Liver (tissue), 8 donors: ENCODE measurements at regions not wholly inside any gene's neighbourhood (a gene's known extent, or its start where the extent isn't known, plus 50 kb on each side); places are given as distances from the start of the nearest gene placed in this dataset.

Experiments used
- DNase-seq: peaks from one replicate; pipeline ENCODE4 v3.0.0-alpha.2; 2017; ENCODE audit warnings: low spot score
- H3K27ac ChIP-seq, 2 donors: one replicate each; pipeline ENCODE4 v1.7.0; 2013; ENCODE audit warnings: inconsistent platforms in 2 of 2, low read length in 2 of 2, control low read depth in 1 of 2, low read depth in 1 of 2, mild to moderate bottlenecking in 1 of 2
- H3K27me3 ChIP-seq, 4 donors: one replicate each; pipeline versions ENCODE4 v1.6.1 to v1.7.0; 2013; ENCODE audit warnings: low read length in 3 of 4, inconsistent platforms in 1 of 4, mild to moderate bottlenecking in 1 of 4, moderate library complexity in 1 of 4; ENCODE audit not compliant: control insufficient read depth in 4 of 4, insufficient read depth in 4 of 4
- H3K36me3 ChIP-seq, 4 donors: one replicate each; pipeline versions ENCODE4 v1.6.1 to v1.7.0; 2013; ENCODE audit warnings: low read length in 3 of 4, mild to moderate bottlenecking in 3 of 4, low read depth in 1 of 4, moderate library complexity in 1 of 4; ENCODE audit not compliant: control insufficient read depth in 4 of 4, insufficient read depth in 3 of 4
- H3K4me1 ChIP-seq, 4 donors: one replicate each; pipeline versions ENCODE4 v1.6.1 to v1.7.0; 2013; ENCODE audit warnings: low read length in 3 of 4, mild to moderate bottlenecking in 3 of 4, moderate library complexity in 1 of 4; ENCODE audit not compliant: control insufficient read depth in 4 of 4, insufficient read depth in 4 of 4
- H3K4me3 ChIP-seq, 3 donors: one replicate each; pipeline versions ENCODE4 v1.6.1 to v1.7.0; 2013; ENCODE audit warnings: low read length in 3 of 3, control low read depth in 1 of 3, low read depth in 1 of 3, mild to moderate bottlenecking in 1 of 3
- H3K9ac ChIP-seq, 2 donors: one replicate each; pipeline ENCODE4 v1.7.0; 2013; ENCODE audit warnings: low read length in 2 of 2, mild to moderate bottlenecking in 2 of 2, moderate library complexity in 2 of 2, control low read depth in 1 of 2, low read depth in 1 of 2
- H3K9me3 ChIP-seq, 4 donors: one replicate each; pipeline versions ENCODE4 v1.6.1 to v1.7.0; 2013; ENCODE audit warnings: low read length in 3 of 4; ENCODE audit not compliant: control insufficient read depth in 4 of 4
- EGR1 ChIP-seq, 2 donors: IDR thresholded peaks; 2 replicates each; pipeline ENCODE4 v1.6.1; 2016 to 2018; ENCODE audit warnings: antibody characterized with exemption in 2 of 2, low read depth in 2 of 2
- FOXA1 ChIP-seq: IDR thresholded peaks from 2 replicates; pipeline ENCODE4 v1.6.1; 2016; ENCODE audit warnings: antibody characterized with exemption
- FOXA2 ChIP-seq: IDR thresholded peaks from 2 replicates; pipeline ENCODE4 v1.6.1; 2016; ENCODE audit warnings: antibody characterized with exemption
- GABPA ChIP-seq, 2 donors: IDR thresholded peaks in 1 of 2; conservative IDR thresholded peaks in 1 of 2; 2 replicates each; pipeline ENCODE4 v1.6.1; 2016; ENCODE audit warnings: antibody characterized with exemption in 2 of 2, mild to moderate bottlenecking in 1 of 2, moderate library complexity in 1 of 2
- HNF4A ChIP-seq, 2 donors: conservative IDR thresholded peaks; 2 replicates each; pipeline ENCODE4 v1.6.1; 2016; ENCODE audit warnings: antibody characterized with exemption in 2 of 2, mild to moderate bottlenecking in 2 of 2
- HNF4G ChIP-seq: IDR thresholded peaks from 2 replicates; pipeline ENCODE4 v1.6.1; 2016; ENCODE audit warnings: antibody characterized with exemption
- JUND ChIP-seq, 2 donors: IDR thresholded peaks; 2 replicates each; pipeline ENCODE4 v1.6.1; 2016; ENCODE audit warnings: antibody characterized with exemption in 2 of 2
- NR2F2 ChIP-seq: IDR thresholded peaks from 2 replicates; pipeline ENCODE4 v1.6.1; 2016; ENCODE audit warnings: antibody characterized with exemption
- RAD21 ChIP-seq, 2 donors: IDR thresholded peaks; 2 replicates each; pipeline ENCODE4 v1.6.1; 2016; ENCODE audit warnings: antibody characterized with exemption in 2 of 2, mild to moderate bottlenecking in 2 of 2
- RXRA ChIP-seq, 2 donors: IDR thresholded peaks; 2 replicates each; pipeline ENCODE4 v1.6.1; 2017 to 2018; ENCODE audit warnings: antibody characterized with exemption in 2 of 2, mild to moderate bottlenecking in 1 of 2
- SP1 ChIP-seq: IDR thresholded peaks from 2 replicates; pipeline ENCODE4 v1.6.1; 2018; ENCODE audit warnings: antibody characterized with exemption, mild to moderate bottlenecking
- TAF1 ChIP-seq: conservative IDR thresholded peaks from 2 replicates; pipeline ENCODE4 v1.6.1; 2016; ENCODE audit warnings: antibody characterized with exemption, mild to moderate bottlenecking
- YY1 ChIP-seq: IDR thresholded peaks from 2 replicates; pipeline ENCODE4 v1.6.1; 2016; ENCODE audit warnings: antibody characterized with exemption, mild to moderate bottlenecking
- WGBS: extraction: QIAGEN DNeasy Blood & Tissue Kit; methylation state at CpG from one replicate; pipeline ENCODE4 v1.1.7; 2013; 5-methylcytosine and 5-hydroxymethylcytosine counted together
- TF ChIP-seq, protein P1 (sequence below): IDR thresholded peaks from 2 replicates; pipeline ENCODE4 v1.6.1; 2016; ENCODE audit warnings: antibody characterized with exemption
- TF ChIP-seq, protein P2 (sequence below): IDR thresholded peaks from 2 replicates; pipeline ENCODE4 v1.6.1; 2016; ENCODE audit warnings: antibody characterized with exemption
- TF ChIP-seq, protein P3 (sequence below): IDR thresholded peaks from 2 replicates; pipeline ENCODE4 v1.6.1; 2016; ENCODE audit warnings: antibody characterized with exemption
- TF ChIP-seq, protein P4 (sequence below): IDR thresholded peaks from 2 replicates; pipeline ENCODE4 v1.6.1; 2016; ENCODE audit warnings: antibody characterized with exemption, mild to moderate bottlenecking
- TF ChIP-seq, protein P5 (sequence below): fragments of 150-350 bp; IDR thresholded peaks from 2 replicates; pipeline ENCODE4 v1.5.1; 2017; ENCODE audit warnings: improper control_type of control experiment, low read depth, low read length; ENCODE audit not compliant: missing input control
- donor health status: healthy.
- donor health status: healthy.
- donor health status: healthy.
- donor health status: healthy.
- donor health status: healthy.

DNA sequence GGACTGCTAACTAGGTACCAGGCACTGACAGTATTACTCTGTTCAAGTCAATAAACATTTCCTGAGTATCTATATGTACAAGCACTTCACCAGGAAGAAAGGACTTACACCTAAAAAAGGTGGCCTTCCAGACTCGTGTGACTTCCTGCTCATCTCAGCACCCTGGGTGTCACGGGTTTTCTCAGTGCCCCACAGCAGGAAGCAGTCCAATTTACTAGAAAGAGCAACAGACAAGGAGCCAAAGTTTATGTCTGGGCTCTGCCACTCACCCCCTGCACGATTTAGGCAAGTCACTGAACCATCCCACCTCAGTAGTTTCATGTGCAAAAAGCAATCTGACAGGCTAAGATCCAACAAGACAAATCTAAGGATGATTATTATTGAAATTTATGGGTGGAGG is 92.4 kb downstream of the TMEM215 start:
- Histone ChIP-seq H3K36me3 (no peaks in the 10 kb centered on the region), H3K4me3 (no peak overlapping the region), H3K27me3 (no peaks in the 10 kb centered on the region), H3K4me1 (no peaks in the 10 kb centered on the region), H3K9me3 (no peaks in the 10 kb centered on the region), H3K27ac (no peak overlapping the region), H3K9ac (no peak overlapping the region)
- TF ChIP-seq SP1, result no peak
- no peak for TF ChIP-seq FOXA2
- no peak for TF ChIP-seq NR2F2
- no peak for TF ChIP-seq RXRA (IDR thresholded peaks at IDR 0.05)
- TF ChIP-seq RAD21 (IDR thresholded peaks at IDR 0.05), result no peak
- TF ChIP-seq EGR1 (IDR thresholded peaks at IDR 0.05; ENCODE audit: low read depth in 2 of 2), result no peak
- no peak for TF ChIP-seq JUND (IDR thresholded peaks at IDR 0.05)
- TF ChIP-seq HNF4G, result no peak
- TF ChIP-seq, protein P1, sequence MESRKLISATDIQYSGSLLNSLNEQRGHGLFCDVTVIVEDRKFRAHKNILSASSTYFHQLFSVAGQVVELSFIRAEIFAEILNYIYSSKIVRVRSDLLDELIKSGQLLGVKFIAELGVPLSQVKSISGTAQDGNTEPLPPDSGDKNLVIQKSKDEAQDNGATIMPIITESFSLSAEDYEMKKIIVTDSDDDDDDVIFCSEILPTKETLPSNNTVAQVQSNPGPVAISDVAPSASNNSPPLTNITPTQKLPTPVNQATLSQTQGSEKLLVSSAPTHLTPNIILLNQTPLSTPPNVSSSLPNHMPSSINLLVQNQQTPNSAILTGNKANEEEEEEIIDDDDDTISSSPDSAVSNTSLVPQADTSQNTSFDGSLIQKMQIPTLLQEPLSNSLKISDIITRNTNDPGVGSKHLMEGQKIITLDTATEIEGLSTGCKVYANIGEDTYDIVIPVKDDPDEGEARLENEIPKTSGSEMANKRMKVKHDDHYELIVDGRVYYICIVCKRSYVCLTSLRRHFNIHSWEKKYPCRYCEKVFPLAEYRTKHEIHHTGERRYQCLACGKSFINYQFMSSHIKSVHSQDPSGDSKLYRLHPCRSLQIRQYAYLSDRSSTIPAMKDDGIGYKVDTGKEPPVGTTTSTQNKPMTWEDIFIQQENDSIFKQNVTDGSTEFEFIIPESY, result no peak
- TF ChIP-seq, protein P2, sequence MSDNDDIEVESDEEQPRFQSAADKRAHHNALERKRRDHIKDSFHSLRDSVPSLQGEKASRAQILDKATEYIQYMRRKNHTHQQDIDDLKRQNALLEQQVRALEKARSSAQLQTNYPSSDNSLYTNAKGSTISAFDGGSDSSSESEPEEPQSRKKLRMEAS, result no peak
- TF ChIP-seq, protein P3, sequence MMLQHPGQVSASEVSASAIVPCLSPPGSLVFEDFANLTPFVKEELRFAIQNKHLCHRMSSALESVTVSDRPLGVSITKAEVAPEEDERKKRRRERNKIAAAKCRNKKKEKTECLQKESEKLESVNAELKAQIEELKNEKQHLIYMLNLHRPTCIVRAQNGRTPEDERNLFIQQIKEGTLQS, result no peak
- TF ChIP-seq FOXA1, result no peak
- TF ChIP-seq, protein P4, sequence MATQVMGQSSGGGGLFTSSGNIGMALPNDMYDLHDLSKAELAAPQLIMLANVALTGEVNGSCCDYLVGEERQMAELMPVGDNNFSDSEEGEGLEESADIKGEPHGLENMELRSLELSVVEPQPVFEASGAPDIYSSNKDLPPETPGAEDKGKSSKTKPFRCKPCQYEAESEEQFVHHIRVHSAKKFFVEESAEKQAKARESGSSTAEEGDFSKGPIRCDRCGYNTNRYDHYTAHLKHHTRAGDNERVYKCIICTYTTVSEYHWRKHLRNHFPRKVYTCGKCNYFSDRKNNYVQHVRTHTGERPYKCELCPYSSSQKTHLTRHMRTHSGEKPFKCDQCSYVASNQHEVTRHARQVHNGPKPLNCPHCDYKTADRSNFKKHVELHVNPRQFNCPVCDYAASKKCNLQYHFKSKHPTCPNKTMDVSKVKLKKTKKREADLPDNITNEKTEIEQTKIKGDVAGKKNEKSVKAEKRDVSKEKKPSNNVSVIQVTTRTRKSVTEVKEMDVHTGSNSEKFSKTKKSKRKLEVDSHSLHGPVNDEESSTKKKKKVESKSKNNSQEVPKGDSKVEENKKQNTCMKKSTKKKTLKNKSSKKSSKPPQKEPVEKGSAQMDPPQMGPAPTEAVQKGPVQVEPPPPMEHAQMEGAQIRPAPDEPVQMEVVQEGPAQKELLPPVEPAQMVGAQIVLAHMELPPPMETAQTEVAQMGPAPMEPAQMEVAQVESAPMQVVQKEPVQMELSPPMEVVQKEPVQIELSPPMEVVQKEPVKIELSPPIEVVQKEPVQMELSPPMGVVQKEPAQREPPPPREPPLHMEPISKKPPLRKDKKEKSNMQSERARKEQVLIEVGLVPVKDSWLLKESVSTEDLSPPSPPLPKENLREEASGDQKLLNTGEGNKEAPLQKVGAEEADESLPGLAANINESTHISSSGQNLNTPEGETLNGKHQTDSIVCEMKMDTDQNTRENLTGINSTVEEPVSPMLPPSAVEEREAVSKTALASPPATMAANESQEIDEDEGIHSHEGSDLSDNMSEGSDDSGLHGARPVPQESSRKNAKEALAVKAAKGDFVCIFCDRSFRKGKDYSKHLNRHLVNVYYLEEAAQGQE, result no peak
- no peak for TF ChIP-seq GABPA (IDR thresholded peaks at IDR 0.05 in 1 of 2, conservative IDR thresholded peaks at IDR 0.05 in 1 of 2)
- TF ChIP-seq, protein P5, sequence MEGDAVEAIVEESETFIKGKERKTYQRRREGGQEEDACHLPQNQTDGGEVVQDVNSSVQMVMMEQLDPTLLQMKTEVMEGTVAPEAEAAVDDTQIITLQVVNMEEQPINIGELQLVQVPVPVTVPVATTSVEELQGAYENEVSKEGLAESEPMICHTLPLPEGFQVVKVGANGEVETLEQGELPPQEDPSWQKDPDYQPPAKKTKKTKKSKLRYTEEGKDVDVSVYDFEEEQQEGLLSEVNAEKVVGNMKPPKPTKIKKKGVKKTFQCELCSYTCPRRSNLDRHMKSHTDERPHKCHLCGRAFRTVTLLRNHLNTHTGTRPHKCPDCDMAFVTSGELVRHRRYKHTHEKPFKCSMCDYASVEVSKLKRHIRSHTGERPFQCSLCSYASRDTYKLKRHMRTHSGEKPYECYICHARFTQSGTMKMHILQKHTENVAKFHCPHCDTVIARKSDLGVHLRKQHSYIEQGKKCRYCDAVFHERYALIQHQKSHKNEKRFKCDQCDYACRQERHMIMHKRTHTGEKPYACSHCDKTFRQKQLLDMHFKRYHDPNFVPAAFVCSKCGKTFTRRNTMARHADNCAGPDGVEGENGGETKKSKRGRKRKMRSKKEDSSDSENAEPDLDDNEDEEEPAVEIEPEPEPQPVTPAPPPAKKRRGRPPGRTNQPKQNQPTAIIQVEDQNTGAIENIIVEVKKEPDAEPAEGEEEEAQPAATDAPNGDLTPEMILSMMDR, result no peak
- TF ChIP-seq YY1, result no peak
- TF ChIP-seq HNF4A (conservative IDR thresholded peaks at IDR 0.05), result no peak
- no peak for TF ChIP-seq TAF1
- WGBS, result 45% methylated on average over 3 of the region's 3 CpGs
- no peak for DNase-seq
